NCI-H146 (cell line): ENCODE measurements at regions not wholly inside any gene's neighbourhood (a gene's known extent, or its start where the extent isn't known, plus 50 kb on each side); places are given as distances from the start of the nearest gene placed in this dataset.
"Not testable (repeated sequence)": the region's sequence is repeated elsewhere in the genome, so short reads cannot be mapped to it uniquely, and the experiment has no call there.

ENCODE experiments used
- DNase-seq: peaks from one replicate; lab custom pipeline; 2025; lab: John Stamatoyannopoulos, UW

DNA sequence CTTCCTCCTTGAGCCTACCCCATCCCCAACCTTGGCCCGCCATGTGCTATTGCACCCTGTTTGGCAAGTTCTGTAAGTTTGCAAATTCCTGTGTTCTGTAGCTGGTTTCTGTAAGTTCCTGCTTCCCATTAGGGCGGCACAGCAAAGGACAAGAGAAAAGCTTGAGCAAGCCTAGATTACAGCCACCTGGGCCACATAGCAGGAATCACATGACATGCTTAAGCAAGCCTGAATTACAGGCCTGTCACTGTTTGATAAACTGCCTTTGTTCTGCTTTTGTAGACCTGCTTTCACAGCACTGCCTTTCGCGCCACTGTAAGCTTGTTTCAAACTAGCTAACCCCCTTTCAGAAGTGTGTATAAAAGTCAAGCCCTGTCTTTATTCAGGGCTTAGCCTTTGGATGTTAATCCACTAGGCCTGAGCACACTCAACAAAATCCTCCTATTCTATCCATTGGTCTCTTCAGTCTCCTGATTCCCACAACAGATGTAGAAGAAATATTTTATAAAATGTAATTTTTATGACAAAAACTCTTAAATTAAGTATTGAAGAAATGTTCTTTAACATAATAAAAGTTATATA, 906.8 kb upstream of the NDST4 start:
- DNase-seq, result no peak

- DNase-seq, result no peak
These were observed 905.4 kb upstream of the NDST4 start for GRCh38 chr4:116018831-116019230.

GRCh38 chr4:116016201-116016600, 902.8 kb upstream of the NDST4 start:
- no peak for DNase-seq

- DNase-seq, result no peak
These were observed 902.1 kb upstream of the NDST4 start for GRCh38 chr4:116015549-116015948.

DNA sequence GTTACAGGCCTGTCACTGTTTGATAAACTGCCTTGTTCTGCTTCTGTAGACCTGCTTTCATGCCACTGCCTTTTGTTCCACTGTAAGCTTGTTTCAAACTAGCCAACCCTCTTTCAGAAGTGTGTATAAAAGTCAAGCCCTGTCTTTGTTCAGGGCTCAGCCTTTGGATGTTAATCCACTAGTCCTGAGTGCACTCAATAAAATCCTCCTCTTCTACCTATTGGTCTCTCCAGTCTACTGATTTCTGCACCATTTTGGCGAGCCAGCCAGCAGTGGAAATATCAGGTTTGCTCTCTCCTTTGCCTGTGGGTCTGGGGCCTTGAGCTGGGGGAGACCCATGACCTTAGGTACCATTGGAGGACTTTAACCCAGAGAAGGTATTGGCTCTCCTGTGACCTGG, 901.6 kb upstream of the NDST4 start:
- no peak for DNase-seq

DNA sequence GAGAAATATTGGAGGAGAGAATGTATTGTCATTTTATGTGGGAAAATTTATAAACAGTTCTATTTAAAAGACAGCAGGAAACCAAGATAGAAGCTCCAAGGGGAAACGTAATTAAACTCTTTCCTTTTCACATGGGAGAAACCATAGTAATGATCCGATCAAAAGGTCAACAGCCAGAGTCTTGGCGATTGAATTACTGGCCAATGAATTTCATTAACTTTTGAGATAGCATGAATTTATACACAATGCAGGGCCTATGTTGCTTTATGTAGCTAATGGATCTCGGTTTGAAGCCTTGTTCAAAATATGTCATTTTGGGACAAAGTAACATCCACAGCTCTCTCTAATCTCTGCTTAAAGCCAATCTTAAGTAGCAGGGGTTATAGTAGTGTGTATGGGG, 897.5 kb upstream of the NDST4 start:
- no peak for DNase-seq

DNA sequence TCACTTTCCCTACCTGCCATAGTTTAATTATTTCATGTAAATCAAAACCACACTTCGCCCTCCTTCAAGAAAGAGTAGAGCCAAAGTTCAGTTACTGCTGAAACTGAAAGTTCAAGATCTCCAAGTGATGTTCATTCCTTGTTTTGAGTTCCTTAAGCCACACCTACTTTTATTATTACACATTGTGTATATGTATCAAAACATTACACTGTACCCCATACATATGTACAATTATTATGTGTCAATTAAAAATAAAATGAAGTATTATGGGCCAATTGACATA, 892.3 kb upstream of the NDST4 start:
- DNase-seq, result no peak

GRCh38 chr4:116005037-116005805, 891.8 kb upstream of the NDST4 start:
- no peak for DNase-seq

DNA sequence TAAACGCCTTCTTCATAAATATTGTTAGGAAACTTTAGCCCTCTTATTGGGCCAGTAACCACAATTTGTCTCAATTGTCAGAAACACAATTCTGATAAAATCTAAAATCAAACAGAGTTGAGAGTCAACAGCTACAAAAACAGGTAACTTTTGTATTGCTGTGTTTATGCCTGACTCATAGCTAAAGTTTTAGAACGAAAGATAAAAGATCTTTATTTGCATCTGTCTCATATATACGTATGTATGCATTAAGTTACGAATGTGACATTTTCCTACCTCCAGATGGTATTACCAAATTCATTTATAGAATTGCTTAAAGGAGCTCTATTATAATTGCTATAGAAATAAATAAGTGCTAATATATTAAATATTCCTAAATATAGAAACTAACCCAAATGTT, 887.9 kb upstream of the NDST4 start:
- DNase-seq, result no peak

- DNase-seq, result no peak
These were observed 873.2 kb upstream of the NDST4 start for GRCh38 chr4:115986573-115986972.

DNA sequence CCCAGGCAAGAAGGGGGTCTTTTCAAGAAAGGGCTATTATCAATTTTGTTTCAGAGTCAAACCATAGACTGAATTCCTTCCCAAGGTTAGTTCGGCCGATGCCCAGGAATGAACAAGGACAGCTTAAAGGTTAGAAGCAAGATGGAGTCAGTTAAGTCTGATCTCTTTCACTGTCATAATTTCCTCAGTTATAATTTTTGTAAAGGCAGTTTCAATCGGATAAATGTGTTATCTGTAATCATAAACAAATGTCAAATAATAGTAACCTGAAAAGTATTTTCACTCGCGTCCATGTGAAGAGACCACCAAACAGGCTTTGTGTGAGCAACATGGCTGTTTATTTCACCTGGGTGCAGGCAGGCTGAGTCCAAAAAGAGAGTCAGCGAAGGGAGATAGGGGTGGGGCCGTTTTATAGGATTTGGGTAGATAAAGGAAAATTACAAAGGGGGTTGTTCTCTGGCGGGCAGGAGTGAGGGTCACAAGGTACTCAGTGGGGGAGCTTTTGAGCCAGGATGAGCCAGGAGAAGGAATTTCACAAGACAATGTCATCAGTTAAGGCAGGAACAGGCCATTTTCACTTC, 862.1 kb upstream of the NDST4 start:
- DNase-seq, result not testable (repeated sequence)

DNA sequence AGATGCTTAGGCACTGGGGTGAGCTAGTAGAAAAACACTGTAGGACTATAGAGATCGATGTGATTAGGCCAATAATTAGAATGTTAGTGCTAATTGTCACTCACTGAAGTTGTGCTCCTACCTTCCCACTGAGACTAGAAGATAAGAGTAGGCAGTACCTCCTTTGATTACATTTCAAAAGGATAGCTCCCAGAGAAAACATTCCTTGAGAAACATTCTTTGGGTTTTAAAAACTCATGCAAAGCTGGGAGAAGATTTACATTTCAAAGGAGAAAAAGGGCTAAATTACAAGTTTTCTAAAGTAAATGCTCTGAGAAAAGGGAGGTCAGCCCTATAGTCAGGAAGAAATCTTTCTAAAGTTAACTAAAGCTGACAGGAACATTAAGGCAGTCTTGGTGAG, 860.3 kb upstream of the NDST4 start:
- DNase-seq, result no peak

DNA sequence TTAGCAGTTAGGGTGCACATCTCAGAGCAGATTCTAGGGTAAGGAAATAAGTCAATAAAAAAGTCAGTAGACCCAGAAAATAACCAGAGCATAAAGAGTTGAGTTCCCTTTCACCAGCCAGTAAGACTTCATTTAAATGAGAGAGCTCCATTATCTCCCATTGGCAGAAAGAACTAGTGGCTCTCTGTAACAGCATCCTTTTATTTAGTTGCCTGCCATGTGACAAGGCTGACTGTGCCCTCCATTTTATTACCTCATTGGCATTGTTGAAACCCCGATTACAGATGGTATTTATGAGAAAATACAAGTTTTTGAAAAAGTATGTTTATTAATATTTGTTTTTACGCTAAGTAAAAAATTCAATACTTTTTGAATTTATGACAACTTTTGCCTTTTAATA, 859.5 kb upstream of the NDST4 start:
- no peak for DNase-seq

DNA sequence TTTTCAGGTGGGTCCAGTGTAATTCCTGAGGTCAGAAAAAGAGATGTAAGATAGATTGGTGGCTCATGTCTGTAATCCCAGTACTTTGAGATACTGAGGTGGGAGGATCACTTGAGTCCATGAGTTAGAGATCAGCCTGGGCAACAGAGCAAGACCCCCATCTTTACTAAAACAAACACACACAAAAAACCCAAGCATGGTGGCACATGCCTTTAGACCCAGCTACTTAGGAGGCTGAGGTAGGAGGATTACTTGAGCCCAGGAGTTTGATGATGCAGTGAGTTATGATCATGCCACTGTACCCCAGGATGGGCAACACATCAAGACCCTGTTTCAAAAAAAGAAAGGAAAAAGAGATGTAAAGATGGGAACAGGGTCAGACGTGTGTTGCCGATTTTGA, 857.4 kb upstream of the NDST4 start:
- DNase-seq, result no peak

- DNase-seq, result no peak
These were observed 856.3 kb upstream of the NDST4 start for GRCh38 chr4:115969756-115970155.

- DNase-seq, result no peak
These were observed 852.2 kb upstream of the NDST4 start for GRCh38 chr4:115965588-115965987.

DNA sequence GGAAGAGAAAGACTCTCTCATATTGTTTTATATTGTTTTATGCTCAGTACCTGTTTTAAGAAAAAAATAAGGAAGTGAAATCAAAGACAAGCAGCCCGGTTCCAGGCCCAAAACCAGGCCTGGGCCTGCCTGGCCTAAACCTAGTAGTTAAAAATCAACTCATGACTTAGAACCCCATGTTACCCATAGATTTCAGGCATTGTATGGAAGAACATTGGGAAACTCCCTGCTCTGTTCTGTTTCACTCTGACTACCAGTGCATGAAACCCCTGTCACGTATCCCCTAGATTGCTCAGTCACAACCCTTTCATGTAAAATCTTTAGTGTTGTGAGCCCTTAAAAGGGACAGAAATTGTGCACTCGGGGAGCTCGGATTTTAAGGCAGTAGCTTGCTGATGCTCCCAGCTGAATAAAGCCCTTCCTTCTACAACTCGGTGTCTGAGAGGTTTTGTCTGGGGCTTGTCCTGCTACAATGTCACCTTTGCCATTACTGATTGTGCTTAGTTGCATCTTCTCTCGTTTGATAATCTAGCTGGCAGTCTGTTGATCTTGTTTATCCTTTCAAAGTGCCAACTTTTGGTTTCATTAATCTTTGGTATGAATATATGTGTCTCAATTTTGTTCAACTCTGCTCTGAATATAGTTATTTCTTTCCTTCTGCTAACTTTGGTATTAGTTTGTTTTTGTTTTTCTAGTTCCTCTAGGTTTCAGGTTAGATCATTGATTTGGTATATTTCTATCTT, 842.8 kb upstream of the NDST4 start:
- DNase-seq, result not testable (repeated sequence)

DNA sequence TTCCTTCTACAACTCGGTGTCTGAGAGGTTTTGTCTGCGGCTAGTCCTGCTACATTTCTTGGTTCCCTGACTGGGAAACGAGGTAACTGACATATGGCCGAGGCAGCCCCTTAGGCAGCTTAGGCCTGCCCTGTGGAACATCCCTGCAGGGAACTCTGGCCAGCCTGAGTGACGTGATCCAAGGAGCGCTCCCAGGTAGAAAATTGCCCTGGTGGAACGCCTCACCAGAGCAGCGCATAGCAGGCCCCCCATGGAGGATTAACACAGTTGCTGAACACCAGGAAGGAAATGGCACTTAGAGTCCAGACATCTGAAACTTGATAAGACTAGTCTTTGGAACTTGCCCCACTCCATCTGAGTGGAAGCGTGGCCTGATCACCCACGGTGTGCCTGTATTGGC, 837.4 kb upstream of the NDST4 start:
- no peak for DNase-seq

GRCh38 chr4:115949974-115950743, 836.7 kb upstream of the NDST4 start:
- not testable (repeated sequence) for DNase-seq

- no peak for DNase-seq
These were observed 831.6 kb upstream of the NDST4 start for GRCh38 chr4:115945026-115945425.

DNA sequence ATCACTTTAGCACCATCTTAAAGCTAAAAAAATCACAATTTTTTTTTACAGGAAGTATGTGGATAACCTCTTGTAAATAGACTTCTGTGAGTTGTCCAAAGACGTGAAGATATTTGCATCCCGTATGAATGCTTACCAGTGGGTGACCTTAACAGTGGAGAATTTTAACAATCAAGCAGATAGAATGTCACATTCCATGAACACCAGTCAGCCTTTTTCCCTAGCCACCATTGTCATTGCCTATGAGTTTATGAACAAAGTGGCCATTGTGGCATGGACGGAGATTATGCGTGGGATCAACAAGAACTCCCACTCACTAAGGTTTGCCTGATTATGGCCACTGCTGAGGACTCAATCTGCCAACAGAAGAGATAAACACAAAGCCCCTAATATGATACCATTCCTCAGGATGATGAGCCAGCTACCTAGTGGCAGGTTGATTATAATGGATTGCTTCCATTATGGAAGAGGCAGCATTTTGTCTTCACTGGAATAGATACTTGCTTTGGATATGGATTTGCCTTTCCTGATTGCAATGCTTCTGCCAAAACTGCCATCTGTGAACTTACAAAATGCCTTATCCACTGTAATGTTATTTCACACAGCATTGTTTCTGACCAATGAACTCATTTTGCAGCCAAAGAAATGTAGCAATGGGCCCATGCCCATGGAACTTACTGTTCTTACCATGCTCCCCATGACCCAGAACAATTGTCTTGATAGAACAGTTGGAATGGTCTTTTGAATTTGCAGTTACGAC, 830.9 kb upstream of the NDST4 start:
- DNase-seq, result no peak
